SK-N-DZ (cell line): ENCODE measurements at regions not wholly inside any gene's neighbourhood (a gene's known extent, or its start where the extent isn't known, plus 50 kb on each side); places are given as distances from the start of the nearest gene placed in this dataset.

Experiments
- DNase-seq: peaks from one replicate; pipeline ENCODE4 v3.0.0-alpha.2; 2015; ENCODE audit warnings: low spot score

DNA sequence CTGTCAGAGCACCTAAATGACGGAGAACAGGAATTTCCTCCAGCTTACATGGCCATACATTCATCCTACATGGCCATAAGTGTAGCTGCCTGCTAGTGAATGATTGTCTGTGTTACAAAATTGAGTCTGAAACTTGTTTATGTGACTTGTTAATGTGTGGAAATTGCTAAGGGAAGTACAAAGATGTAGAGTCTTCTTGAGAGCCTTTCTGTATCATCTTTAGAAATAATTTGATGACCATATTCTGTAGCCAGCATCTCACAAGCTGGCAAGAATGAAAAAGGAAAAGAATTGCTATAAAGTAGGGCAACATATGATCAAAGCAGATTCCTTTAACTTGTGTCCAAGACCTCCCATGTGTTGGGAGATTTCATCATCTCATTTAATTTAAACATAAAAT is 339.2 kb upstream of the LRRC7 start:
- no peak for DNase-seq

DNA sequence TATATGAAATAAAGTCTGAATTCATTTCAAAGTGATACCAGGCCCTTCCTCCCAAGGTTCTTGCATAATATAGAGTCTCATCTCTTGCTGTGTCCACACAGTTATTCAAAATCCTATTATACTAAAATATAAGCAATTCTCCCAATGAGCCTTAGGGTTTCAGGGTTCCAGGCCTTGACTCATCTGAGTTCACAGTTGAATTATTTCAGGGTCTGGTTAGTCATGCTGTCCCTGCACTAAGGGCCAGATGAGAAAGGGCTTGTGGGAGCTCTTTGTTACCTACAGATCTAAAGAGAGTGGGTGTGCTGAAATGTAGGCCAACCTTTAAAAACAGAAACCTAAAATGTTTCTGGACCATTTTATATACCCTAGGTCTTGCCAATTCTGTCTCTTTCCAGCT is 337.5 kb upstream of the LRRC7 start:
- DNase-seq: no peak

GRCh38 chr1:69233463-69233862 is 334.3 kb upstream of the LRRC7 start:
- DNase-seq: no peak

DNA sequence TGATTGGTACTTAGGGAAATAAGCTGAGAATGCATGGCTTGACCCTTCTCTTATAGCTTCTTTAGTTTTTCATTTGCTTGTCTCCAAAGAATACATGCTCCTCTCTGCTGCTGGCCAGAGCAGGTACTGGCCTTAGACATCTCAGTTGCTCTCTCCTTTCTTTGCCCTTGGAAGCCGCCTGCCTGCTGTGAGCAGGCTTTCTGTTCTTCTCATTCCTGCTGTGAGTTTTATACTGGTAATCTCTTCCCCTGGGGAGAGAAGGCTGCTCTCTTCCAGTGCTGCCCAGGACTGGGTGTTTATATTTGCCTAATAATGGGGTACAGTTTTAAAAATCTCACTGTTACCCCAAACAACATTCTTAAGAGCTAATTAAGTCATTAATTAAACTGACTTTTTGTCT is 323.5 kb upstream of the LRRC7 start:
- no peak for DNase-seq

DNA sequence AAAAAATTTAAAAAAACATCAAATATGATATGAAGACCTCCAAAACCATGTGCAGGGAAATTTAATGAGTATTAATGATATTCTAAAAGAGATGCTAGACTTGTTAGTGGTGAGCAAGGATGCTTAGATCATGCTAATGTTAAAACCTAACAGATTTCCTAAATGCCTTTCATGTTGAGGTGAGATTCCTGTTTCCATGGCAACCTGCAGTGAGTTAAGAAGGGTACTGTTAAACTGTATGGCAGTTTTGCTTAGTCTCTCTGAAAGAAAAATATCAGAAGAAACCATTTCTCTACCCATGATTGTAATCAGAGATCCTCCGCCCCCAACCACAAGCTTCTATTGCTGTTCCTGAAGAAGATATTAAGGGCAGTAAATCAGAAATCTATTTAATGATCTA is 321.6 kb upstream of the LRRC7 start:
- DNase-seq: no peak

DNA sequence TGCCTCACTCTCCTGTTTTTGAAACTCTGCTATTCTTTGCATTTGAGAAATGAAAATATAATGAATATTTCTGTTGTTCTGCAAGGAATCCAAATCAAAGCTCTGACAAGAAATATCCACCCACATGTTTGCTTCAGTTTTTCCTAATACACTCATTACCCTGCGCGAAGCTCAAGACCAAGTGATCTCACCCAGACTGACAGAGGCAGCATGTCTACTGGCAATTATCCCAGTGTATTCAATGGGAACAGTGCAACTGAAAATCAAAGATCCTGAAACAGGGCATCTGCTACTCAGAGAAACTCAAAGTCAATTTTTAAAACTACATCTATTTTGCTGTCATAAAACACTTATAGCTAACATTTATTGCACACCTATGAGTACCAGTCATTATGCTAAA is 321.0 kb upstream of the LRRC7 start:
- DNase-seq: no peak

GRCh38 chr1:69252696-69253095 is 315.0 kb upstream of the LRRC7 start:
- no peak for DNase-seq

DNA sequence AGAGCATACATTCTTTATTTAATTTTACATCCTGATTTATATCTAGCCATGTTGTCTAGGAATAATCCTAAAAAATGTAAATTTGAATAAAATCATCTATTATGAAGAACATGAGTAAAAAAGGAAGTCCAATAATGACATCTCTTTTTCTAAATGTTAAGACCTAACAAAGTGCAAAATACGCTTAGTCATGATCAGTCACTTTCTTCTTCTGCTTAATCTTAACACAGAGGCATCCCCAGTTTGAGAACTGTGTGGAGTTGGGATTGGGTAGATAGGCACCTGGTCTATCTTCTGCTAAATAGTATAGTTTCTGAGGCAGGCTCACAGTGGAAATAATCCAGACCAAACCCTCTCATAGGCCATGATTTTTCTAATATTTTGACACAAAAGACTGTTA is 311.7 kb upstream of the LRRC7 start:
- no peak for DNase-seq

DNA sequence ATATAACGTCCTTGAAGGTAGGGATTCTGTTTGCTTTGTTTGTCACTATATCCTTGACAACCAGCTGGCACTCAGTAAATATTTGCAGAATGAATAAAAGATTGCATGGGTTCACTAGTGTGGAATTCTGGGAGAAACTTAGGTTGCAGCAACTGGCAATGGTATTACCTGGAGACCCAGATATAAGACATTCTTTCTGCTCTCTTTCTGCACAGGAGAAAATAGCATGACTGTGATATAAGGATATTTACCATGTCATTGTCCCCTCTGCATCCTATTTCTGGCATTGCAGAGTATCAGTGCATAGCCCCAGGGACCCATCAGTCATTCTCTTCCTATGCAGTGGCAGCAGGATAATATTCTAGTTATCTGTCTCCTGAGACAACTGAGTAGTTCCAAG is 308.9 kb upstream of the LRRC7 start:
- no peak for DNase-seq

DNA sequence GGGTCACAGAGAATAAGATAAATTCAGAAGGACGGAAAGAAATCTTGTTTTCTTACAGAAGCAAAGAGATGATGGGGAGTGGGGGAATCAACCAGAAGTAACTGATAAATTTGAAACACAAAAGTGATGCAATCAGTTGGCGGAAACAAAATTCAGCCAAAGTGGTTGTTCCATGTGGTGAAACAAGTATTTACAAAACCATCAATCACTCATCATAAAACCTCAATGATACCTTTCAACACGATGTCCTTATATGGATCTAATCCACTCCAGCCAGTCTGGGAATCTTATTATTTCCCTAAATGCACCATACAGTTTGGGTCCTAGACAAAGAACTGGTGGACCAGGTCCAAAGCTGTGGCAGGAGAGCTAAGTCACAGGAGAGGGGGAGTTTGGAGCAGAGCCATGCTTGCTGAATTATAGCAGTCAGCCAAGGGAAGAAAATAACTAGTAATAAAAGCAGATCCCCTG is 303.8 kb upstream of the LRRC7 start:
- DNase-seq: no peak

DNA sequence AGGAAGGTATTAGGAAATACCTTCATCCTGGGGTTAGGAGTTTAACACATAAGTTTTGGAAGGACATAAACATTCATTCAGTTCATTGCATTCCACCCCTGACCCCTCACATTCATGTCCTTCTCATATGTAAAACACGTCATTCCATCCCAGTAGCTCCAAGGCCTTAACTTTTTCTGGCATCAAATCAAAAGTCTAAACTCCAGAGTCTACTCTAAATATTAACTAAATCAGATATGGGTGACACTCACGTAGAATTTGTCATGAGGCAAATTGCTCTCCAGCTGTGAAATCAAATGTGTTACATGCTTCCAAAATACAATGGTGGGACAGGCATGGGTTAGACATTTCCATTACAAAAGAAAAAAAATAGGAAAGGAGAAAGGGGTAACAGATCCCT is 298.2 kb upstream of the LRRC7 start:
- DNase-seq: no peak

DNA sequence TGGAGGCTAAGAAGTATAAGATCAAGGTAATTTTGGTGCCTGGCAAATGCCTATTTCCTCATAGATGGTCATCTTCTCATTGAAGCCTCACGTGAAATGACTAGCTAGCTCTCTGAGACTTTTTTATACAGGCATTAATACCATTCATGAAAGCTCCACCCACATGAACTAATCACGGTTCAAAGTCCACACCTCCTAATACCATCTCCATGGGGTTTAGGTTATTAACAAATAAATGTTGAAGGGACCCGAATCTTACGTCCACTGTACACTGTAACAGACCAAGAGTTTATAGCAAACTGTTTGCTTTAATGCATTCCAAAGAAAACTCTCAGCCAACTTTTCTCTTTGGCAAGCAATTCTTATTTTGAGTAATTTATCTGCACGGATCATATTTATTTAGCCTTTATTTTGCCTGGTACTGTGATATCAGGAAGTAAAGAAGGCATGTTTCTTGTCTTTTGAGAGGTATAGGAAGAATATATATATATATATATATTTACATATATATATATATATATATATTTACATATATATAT is 296.1 kb upstream of the LRRC7 start:
- DNase-seq: no peak

DNA sequence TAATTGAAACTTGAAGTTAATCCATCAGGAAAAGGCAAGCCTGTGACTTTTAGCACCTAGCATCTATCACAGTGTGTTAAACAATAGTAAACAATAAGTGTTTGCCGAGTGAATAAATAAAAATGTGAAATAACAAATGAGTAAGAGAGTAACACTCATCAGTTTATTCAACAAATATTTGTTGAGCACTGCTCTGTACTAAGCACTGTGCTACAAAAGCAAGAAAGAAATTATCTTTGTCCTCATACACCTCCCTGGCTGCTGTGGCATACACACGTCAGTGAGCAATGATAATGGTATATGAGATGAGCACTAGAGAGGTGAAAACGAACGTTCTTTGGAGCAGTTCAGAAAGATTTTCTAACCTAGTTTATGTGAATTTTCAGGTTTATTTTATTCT is 295.0 kb upstream of the LRRC7 start:
- no peak for DNase-seq

DNA sequence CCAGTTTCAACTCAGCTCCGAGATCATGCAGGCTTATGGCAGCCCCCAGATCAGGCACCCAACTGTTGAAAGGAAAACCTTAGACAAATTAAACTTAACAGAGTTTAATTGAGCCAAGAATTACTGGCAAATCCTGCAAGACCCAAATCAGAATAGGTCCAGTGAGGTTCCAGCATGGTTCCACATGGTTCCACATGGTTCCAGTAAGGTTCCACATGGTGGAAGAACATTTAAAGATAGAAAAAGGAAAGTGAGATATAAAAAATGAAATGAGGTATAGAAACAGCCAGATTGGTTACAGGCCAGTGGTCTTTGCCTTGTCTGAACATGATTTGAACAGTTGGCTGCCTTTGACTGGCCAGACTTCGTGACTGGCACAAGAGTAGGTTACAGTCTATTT is 288.8 kb upstream of the LRRC7 start:
- DNase-seq: no peak

GRCh38 chr1:69283516-69283915 is 284.2 kb upstream of the LRRC7 start:
- DNase-seq: no peak

- no peak for DNase-seq
Measured at GRCh38 chr1:69284508-69284907, 283.2 kb upstream of the LRRC7 start.

DNA sequence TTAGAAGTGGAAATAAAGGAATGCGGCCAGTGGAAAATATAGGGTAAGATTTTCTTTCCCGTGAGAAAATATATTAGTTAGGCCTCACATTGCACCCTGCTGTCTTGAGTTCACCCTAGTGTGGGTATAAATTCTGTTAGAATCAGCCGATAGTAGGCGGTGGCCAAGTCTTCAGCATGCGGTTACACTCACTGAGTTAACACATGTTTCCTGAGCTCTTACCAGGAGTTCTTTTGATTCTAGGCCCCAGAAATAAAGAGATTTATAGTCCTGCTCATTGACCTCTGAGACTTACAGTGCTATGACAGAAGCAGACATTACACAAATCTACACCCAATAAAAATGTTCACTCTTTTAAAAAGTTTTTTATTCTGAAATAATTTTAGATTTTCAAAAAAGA is 279.3 kb upstream of the LRRC7 start:
- DNase-seq: no peak

DNA sequence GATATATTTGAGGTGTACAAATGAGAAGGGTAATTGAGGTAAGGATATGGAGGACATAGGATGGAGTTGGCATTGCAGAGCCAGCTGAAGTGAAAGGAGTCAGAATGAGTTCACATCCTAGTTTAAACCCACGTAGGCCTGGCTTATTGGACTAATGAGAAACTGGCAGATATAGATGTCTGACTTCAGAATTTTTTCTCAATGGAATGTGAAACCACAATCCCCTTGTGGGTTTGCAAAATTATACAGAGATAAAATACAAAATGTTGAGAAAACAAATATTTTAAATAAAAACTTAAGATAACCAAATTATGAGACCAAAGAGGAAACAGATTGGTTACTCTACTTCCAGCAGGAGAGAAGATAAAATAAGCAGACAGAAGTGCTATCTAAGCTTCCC is 277.4 kb upstream of the LRRC7 start:
- DNase-seq: no peak

GRCh38 chr1:69291541-69291940 is 276.2 kb upstream of the LRRC7 start:
- DNase-seq: no peak

DNA sequence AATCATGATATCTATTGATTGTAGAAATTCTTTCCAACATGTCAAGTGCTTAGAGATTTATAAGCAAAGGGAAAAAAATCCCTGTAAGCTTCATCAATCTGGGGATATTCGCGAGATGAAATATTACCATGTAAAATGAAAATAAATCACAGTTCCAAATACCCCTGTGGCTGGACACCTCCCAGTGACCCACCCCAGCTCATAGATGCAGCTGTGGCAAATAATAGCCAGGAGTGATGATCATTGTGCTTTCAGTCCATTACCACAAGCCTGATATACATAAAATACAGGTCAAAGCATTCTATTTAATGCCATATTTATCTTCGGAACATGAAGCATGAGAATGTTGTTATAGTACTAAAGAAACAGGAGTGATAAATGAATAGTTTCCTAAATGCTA is 274.9 kb upstream of the LRRC7 start:
- no peak for DNase-seq

DNA sequence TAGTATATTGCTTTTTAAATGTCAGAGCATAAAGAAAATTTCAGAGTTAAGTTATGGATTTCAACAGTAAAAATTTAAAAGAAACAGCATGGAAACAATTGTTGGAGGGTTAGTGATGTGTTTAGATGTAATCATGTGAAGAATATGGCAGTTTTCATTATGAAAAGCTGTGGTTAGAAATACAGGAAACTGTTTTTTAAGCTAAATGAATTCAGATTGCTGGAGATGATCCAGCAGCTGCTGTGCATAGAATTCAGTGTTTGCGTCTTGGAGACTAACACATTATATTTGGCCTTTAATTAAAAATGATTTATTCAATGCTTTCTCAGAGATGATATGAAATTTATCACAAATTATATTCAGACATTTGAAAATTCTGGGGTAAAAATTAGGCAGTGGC is 273.6 kb upstream of the LRRC7 start:
- DNase-seq: no peak

GRCh38 chr1:69295265-69295664 is 272.5 kb upstream of the LRRC7 start:
- DNase-seq: no peak

DNA sequence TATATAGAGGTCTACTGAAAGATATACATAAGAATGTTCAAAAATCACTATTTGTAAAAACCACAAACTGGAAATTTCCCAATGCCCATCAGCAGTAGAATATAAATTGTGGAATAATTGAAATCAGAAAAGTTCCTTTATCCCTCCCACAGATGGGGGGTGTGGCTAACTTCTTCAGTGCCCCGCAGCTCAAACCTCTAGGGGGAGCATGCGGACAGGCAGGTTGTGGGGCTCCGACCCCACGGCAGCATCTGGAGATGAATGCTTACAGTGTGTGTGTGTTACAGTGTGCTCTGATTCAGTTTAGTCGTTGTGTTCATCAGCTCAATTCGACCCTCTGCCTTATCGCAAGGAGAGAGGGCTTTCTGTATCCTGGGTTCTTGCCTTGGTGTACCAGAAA is 262.1 kb upstream of the LRRC7 start:
- no peak for DNase-seq

GRCh38 chr1:69312055-69312732 is 255.5 kb upstream of the LRRC7 start:
- DNase-seq: no peak
